ENCODE measurements at regions not wholly inside any gene's neighbourhood (a gene's known extent, or its start where the extent isn't known, plus 50 kb on each side); places are given as distances from the start of the nearest gene placed in this dataset.

- H3K79me1 ChIP-seq (ENCODE audit: low read depth in 1 of 2, low read length in 2 of 2): no peaks in the 10 kb centered on the region
- no peak overlapping the region for H2BK120ac ChIP-seq (ENCODE audit: low read depth, low read length)
- no peaks in the 10 kb centered on the region for H3K36me3 ChIP-seq (ENCODE audit: control insufficient read depth, insufficient read depth, low read length)
- no peaks in the 10 kb centered on the region for H4K20me1 ChIP-seq (ENCODE audit: insufficient read depth, low read length)
- H3K9me3 ChIP-seq (ENCODE audit: control insufficient read depth, insufficient read depth, low read length): peaks cover 3% of the 10 kb centered on the region
- no peak overlapping the region for H3K14ac ChIP-seq (replicated peaks; ENCODE audit: low read depth, low read length)
- DNase-seq (no peak), ATAC-seq (ENCODE audit: low read depth) (no peak)
- H3K18ac ChIP-seq (ENCODE audit: low read depth, low read length): no peak overlapping the region
- H3K4ac ChIP-seq (ENCODE audit: low read depth, low read length): no peak overlapping the region
- no peak overlapping the region for H2BK20ac ChIP-seq (ENCODE audit: low read depth, low read length)
- no peaks in the 10 kb centered on the region for H3K27me3 ChIP-seq (ENCODE audit: control insufficient read depth, insufficient read depth, low read length)
- H3K4me1 ChIP-seq (ENCODE audit: control insufficient read depth, insufficient read depth, low read length): no peaks in the 10 kb centered on the region
- 29% methylated on average over 2 of the region's 11 CpGs; no CpG with 5 or more reads in 1 of the 2 experiments for WGBS, 2 experiments (ENCODE audit: extremely low coverage in 2 of 2, insufficient read length in 1 of 2)
- H4K8ac ChIP-seq (ENCODE audit: low read depth in 2 of 2, low read length in 2 of 2): no peak overlapping the region
- no peak overlapping the region for H3K4me2 ChIP-seq (ENCODE audit: low read depth, low read length)
- H4K5ac ChIP-seq (ENCODE audit: low read depth, low read length): no peak overlapping the region
- no peak overlapping the region for H3K9ac ChIP-seq (ENCODE audit: low read depth, low read length)
- H3K9me1 ChIP-seq (ENCODE audit: insufficient read depth, low read length): no peaks in the 10 kb centered on the region
- no peak overlapping the region for H4K91ac ChIP-seq (ENCODE audit: insufficient read depth, low read depth, low read length)
- intact Hi-C loops (cut with micrococcal nuclease) (no loop called here), in situ Hi-C loops (cut with MboI; ENCODE audit: low sequenced_read_pairs) (no loop called here), dilution Hi-C loops (cut with HindIII; ENCODE audit: low sequenced_read_pairs, unreplicated experiment) (no loop called here)
- no peak overlapping the region for H2BK5ac ChIP-seq (ENCODE audit: low read depth, low read length, poor library complexity, severe bottlenecking)
- no peak overlapping the region for H3K4me3 ChIP-seq (ENCODE audit: insufficient read depth, low read depth, low read length)
- no peak overlapping the region for H2BK15ac ChIP-seq (ENCODE audit: low read depth, low read length)
- no peak overlapping the region for H3K23ac ChIP-seq (ENCODE audit: low read depth, low read length)
- POLR2A ChIA-PET (ENCODE audit: unreplicated experiment): no interaction called here
- H2AFZ ChIP-seq (replicated peaks; ENCODE audit: low read length, poor library complexity): no peak overlapping the region
- TF ChIP-seq MAZ (IDR thresholded peaks at IDR 0.05; ENCODE audit: borderline replicate concordance, low read depth, low read length) (no peak), SMC3 (IDR thresholded peaks at IDR 0.05; ENCODE audit: low read depth, low read length) (no peak), ELK1 (IDR thresholded peaks at IDR 0.05; ENCODE audit: borderline replicate concordance, low read depth, low read length) (no peak), MAFK (IDR thresholded peaks at IDR 0.05; ENCODE audit: low read depth, low read length) (no peak), USF2 (IDR thresholded peaks at IDR 0.05; ENCODE audit: low read depth, low read length) (no peak), FOS (IDR thresholded peaks at IDR 0.05; ENCODE audit: low read depth, low read length) (no peak), NFE2L2 (IDR thresholded peaks at IDR 0.05; ENCODE audit: low read depth, low read length) (no peak), RCOR1 (IDR thresholded peaks at IDR 0.05; ENCODE audit: insufficient replicate concordance, low read length) (no peak)
- H2AK5ac ChIP-seq (ENCODE audit: low read depth, low read length): no peak overlapping the region
- H3K56ac ChIP-seq (ENCODE audit: extremely low read depth, insufficient read depth, low read length): no peak overlapping the region
- BruUV-seq (replicated peaks): no TSS peak
- H2AK9ac ChIP-seq (replicated peaks; ENCODE audit: low read depth, low read length, poor library complexity): no peak overlapping the region
- no peak overlapping the region for H3K27ac ChIP-seq (ENCODE audit: insufficient read depth, low read length)
- CTCF ChIA-PET: interaction anchor here (0.7 kb wide), 1 partner anchor 1069 kb away, joined by 8 read pairs; no protein-coding TSS in a partner anchor
Measured at GRCh38 chr7:152521420-152522337, 85.9 kb upstream of the KMT2C start.
